GM12874 (cell line): ENCODE measurements at regions not wholly inside any gene's neighbourhood (a gene's known extent, or its start where the extent isn't known, plus 50 kb on each side); places are given as distances from the start of the nearest gene placed in this dataset.

Source experiments
- TF ChIP-seq, protein P1 (sequence below): IDR thresholded peaks from 2 replicates; pipeline ENCODE4 v1.5.1; 2011; ENCODE audit warnings: low read depth, mild to moderate bottlenecking, control low read depth, low read length, moderate library complexity; ENCODE audit not compliant: insufficient read depth

GRCh38 chr6:86476311-86476710 is 461.0 kb upstream of the HTR1E start:
- TF ChIP-seq, protein P1, sequence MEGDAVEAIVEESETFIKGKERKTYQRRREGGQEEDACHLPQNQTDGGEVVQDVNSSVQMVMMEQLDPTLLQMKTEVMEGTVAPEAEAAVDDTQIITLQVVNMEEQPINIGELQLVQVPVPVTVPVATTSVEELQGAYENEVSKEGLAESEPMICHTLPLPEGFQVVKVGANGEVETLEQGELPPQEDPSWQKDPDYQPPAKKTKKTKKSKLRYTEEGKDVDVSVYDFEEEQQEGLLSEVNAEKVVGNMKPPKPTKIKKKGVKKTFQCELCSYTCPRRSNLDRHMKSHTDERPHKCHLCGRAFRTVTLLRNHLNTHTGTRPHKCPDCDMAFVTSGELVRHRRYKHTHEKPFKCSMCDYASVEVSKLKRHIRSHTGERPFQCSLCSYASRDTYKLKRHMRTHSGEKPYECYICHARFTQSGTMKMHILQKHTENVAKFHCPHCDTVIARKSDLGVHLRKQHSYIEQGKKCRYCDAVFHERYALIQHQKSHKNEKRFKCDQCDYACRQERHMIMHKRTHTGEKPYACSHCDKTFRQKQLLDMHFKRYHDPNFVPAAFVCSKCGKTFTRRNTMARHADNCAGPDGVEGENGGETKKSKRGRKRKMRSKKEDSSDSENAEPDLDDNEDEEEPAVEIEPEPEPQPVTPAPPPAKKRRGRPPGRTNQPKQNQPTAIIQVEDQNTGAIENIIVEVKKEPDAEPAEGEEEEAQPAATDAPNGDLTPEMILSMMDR: no peak

- TF ChIP-seq, protein P1: no peak
Measured at GRCh38 chr6:86474081-86474480, 463.2 kb upstream of the HTR1E start.

GRCh38 chr6:86471791-86472190 is 465.5 kb upstream of the HTR1E start:
- TF ChIP-seq, protein P1: no peak

GRCh38 chr6:86459978-86460377 is 477.4 kb upstream of the HTR1E start:
- TF ChIP-seq, protein P1: no peak

GRCh38 chr6:86456821-86457220 is 480.5 kb upstream of the HTR1E start:
- TF ChIP-seq, protein P1: no peak

DNA sequence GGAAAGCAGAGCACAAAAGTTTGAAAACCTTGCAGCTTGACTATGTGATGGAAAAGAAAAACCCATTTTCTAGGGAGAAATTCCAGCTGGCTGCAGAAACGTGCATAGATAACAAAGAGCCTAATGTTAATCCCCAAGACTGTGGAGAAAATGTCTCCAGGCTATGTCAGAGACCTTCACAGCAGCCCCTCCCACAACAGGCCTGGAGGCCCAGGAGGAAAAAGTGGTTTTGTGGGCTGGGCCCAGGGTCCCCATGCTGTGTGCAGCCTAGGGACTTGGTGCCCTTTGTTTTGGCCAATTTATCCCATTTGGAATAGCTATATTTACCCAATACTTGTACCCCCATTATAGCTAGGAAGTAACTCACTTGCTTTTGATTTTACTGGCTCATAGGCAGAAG is 484.1 kb upstream of the HTR1E start:
- TF ChIP-seq, protein P1: no peak

DNA sequence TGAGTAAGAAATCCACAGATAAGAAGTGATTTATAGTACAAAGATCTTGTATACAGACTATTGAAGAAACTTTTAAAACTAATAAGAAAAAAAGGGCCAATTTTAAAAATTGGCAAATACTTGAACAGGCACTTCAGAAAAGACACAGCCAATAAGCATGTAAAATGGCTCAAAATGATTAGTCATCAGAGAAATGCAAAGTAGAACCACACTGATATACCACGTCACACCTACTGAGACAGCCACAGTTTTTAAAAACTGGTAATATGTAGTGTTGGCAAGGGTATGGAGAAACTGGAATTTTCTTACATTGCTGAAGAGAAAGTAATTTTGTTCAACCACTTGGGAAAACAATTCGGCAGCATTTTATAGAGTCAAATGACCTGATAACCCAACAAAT is 488.9 kb upstream of the HTR1E start:
- TF ChIP-seq, protein P1: no peak

GRCh38 chr6:86440608-86441007 is 496.7 kb upstream of the HTR1E start:
- TF ChIP-seq, protein P1: no peak
